ENCODE measurements at regions not wholly inside any gene's neighbourhood (a gene's known extent, or its start where the extent isn't known, plus 50 kb on each side); places are given as distances from the start of the nearest gene placed in this dataset.

- Histone ChIP-seq H3K4me3 (replicated peaks in 1 of 3; ENCODE audit: low read depth in 2 of 3, low read length in 3 of 3) (no peak overlapping the region), H3K27ac (ENCODE audit: low read depth in 1 of 2, low read length in 2 of 2) (no peak overlapping the region), H3K4me2 (replicated peaks; ENCODE audit: extremely low read depth, low read length, poor library complexity, severe bottlenecking) (no peak overlapping the region), H3K79me2 (ENCODE audit: insufficient read depth, low read length) (no peaks in the 10 kb centered on the region), H3K36me3 (replicated peaks in 1 of 2; ENCODE audit: control insufficient read depth in 1 of 2, insufficient read depth in 2 of 2, low read length in 2 of 2) (no peaks in the 10 kb centered on the region), H3K9me3 (replicated peaks in 1 of 2; ENCODE audit: control insufficient read depth in 1 of 2, insufficient read depth in 1 of 2, low read length in 2 of 2) (peaks cover 32 to 39% of the 10 kb centered on the region in 2 donors), H4K20me1 (ENCODE audit: insufficient read depth, low read length) (no peaks in the 10 kb centered on the region), H3K4me1 (ENCODE audit: control insufficient read depth in 1 of 2, insufficient read depth in 2 of 2, low read length in 2 of 2) (no peaks in the 10 kb centered on the region), H3K27me3 (ENCODE audit: control insufficient read depth in 2 of 2, insufficient read depth in 2 of 2, low read length in 2 of 2) (no peaks in the 10 kb centered on the region), H3K9ac (ENCODE audit: insufficient read depth, low read length, poor library complexity, severe bottlenecking) (no peak overlapping the region), H2AFZ (ENCODE audit: insufficient read depth, low read depth, low read length, poor library complexity, severe bottlenecking) (no peak overlapping the region)
- peaks cover 0 to 2% (median 0%) of the 10 kb centered on the region in 3 donors for H3K27me3 Mint-ChIP-seq (ENCODE audit: low read depth in 3 of 3)
- intact Hi-C loops (cut with micrococcal nuclease), result no loop called here
- H3K9me3 Mint-ChIP-seq, result peaks cover 0 to 41% (median 11%) of the 10 kb centered on the region in 7 donors
- no peaks in the 10 kb centered on the region for H3K4me1 Mint-ChIP-seq
- H3K27ac Mint-ChIP-seq, result no peak overlapping the region
- TF ChIP-seq, protein P1, sequence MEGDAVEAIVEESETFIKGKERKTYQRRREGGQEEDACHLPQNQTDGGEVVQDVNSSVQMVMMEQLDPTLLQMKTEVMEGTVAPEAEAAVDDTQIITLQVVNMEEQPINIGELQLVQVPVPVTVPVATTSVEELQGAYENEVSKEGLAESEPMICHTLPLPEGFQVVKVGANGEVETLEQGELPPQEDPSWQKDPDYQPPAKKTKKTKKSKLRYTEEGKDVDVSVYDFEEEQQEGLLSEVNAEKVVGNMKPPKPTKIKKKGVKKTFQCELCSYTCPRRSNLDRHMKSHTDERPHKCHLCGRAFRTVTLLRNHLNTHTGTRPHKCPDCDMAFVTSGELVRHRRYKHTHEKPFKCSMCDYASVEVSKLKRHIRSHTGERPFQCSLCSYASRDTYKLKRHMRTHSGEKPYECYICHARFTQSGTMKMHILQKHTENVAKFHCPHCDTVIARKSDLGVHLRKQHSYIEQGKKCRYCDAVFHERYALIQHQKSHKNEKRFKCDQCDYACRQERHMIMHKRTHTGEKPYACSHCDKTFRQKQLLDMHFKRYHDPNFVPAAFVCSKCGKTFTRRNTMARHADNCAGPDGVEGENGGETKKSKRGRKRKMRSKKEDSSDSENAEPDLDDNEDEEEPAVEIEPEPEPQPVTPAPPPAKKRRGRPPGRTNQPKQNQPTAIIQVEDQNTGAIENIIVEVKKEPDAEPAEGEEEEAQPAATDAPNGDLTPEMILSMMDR (IDR thresholded peaks at IDR 0.05), result no peak
- no peak for DNase-seq
- H3K36me3 Mint-ChIP-seq, result no peaks in the 10 kb centered on the region
- H3K4me3 Mint-ChIP-seq, result no peak overlapping the region
- no CpG with 5 or more reads among the region's 2 CpGs for WGBS (ENCODE audit: insufficient coverage)
These were observed 144.4 kb downstream of the CCDC59 start for GRCh38 chr12:82213761-82214160.

- Histone ChIP-seq H4K20me1 (ENCODE audit: insufficient read depth, low read length) (no peaks in the 10 kb centered on the region), H2AFZ (ENCODE audit: insufficient read depth, low read depth, low read length, poor library complexity, severe bottlenecking) (no peak overlapping the region), H3K27ac (ENCODE audit: low read depth in 1 of 2, low read length in 2 of 2) (no peak overlapping the region), H3K27me3 (ENCODE audit: control insufficient read depth in 2 of 2, insufficient read depth in 2 of 2, low read length in 2 of 2) (no peaks in the 10 kb centered on the region), H3K36me3 (replicated peaks in 1 of 2; ENCODE audit: control insufficient read depth in 1 of 2, insufficient read depth in 2 of 2, low read length in 2 of 2) (no peaks in the 10 kb centered on the region), H3K79me2 (ENCODE audit: insufficient read depth, low read length) (no peaks in the 10 kb centered on the region), H3K9ac (ENCODE audit: insufficient read depth, low read length, poor library complexity, severe bottlenecking) (no peak overlapping the region), H3K9me3 (replicated peaks in 1 of 2; ENCODE audit: control insufficient read depth in 1 of 2, insufficient read depth in 1 of 2, low read length in 2 of 2) (peaks cover 32 to 37% of the 10 kb centered on the region in 2 donors), H3K4me1 (ENCODE audit: control insufficient read depth in 1 of 2, insufficient read depth in 2 of 2, low read length in 2 of 2) (no peaks in the 10 kb centered on the region), H3K4me3 (replicated peaks in 1 of 3; ENCODE audit: low read depth in 2 of 3, low read length in 3 of 3) (no peak overlapping the region), H3K4me2 (replicated peaks; ENCODE audit: extremely low read depth, low read length, poor library complexity, severe bottlenecking) (no peak overlapping the region)
- H3K4me1 Mint-ChIP-seq, result no peaks in the 10 kb centered on the region
- peaks cover 5 to 47% (median 14%) of the 10 kb centered on the region in 7 donors for H3K9me3 Mint-ChIP-seq
- no peak overlapping the region for H3K4me3 Mint-ChIP-seq
- H3K27ac Mint-ChIP-seq, result no peak overlapping the region
- TF ChIP-seq, protein P1 (IDR thresholded peaks at IDR 0.05), result no peak
- intact Hi-C loops (cut with micrococcal nuclease), result no loop called here
- no CpG with 5 or more reads among the region's 1 CpG for WGBS (ENCODE audit: insufficient coverage)
- H3K27me3 Mint-ChIP-seq (ENCODE audit: low read depth in 3 of 3), result peaks cover 0 to 3% (median 0%) of the 10 kb centered on the region in 3 donors
- no peaks in the 10 kb centered on the region for H3K36me3 Mint-ChIP-seq
- DNase-seq, result no peak
These were observed 147.3 kb downstream of the CCDC59 start for GRCh38 chr12:82210882-82211281.

All from CD14-positive monocyte (primary cell).